HG02571 (cell line): ENCODE measurements at regions not wholly inside any gene's neighbourhood (a gene's known extent, or its start where the extent isn't known, plus 50 kb on each side); places are given as distances from the start of the nearest gene placed in this dataset.
"Not testable (repeated sequence)": the region's sequence is repeated elsewhere in the genome, so short reads cannot be mapped to it uniquely, and the experiment has no call there.

ENCODE experiments used
- ATAC-seq: cut with Tn5 transposase; IDR thresholded peaks from one replicate; pipeline ENCODE4 v1.9.1; 2021; ENCODE audit warnings: mild to moderate bottlenecking, moderate library complexity; ENCODE audit not compliant: unreplicated experiment

- ATAC-seq = peak; percentile 99
Measured at GRCh38 chr9:41643571-41644279, 454.6 kb upstream of the ZNG1F start.

DNA sequence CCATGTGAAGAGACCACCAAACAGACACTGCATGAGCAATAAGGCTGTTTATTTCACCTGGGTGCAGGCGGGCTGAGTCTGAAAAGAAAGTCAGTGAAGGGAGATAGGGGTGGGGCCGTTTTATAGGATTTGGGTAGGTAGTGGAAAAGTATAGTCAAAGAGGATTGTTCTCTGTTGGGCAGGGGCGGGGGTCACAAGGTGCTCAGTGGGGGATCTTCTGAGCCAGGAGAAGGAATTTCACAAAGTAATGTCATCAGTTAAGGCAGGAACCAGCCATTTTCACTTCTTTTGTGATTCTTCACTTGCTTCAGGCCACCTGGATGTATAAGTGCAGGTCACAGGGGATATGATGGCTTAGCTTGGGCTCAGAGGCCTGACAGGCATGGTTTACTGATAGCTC, 444.6 kb upstream of the ZNG1F start:
- not testable (repeated sequence) for ATAC-seq

- not testable (repeated sequence) for ATAC-seq
Measured at GRCh38 chr9:41623666-41624065, 434.5 kb upstream of the ZNG1F start.

GRCh38 chr9:41619254-41619653, 430.1 kb upstream of the ZNG1F start:
- ATAC-seq = not testable (repeated sequence)

GRCh38 chr9:41606961-41607547, 417.9 kb upstream of the ZNG1F start:
- not testable (repeated sequence) for ATAC-seq

GRCh38 chr9:41565572-41565971, 376.5 kb upstream of the ZNG1F start:
- not testable (repeated sequence) for ATAC-seq
